ENCODE measurements at regions not wholly inside any gene's neighbourhood (a gene's known extent, or its start where the extent isn't known, plus 50 kb on each side); places are given as distances from the start of the nearest gene placed in this dataset.

GRCh38 chr3:6509576-6509975 is 351.3 kb upstream of the GRM7 start:
- TF ChIP-seq CTCF (conservative IDR thresholded peaks at IDR 0.05) (no peak), ZFX (IDR thresholded peaks at IDR 0.05) (no peak)
- no peak overlapping the region for H3K27ac ChIP-seq

GRCh38 chr3:6510713-6511112 is 350.2 kb upstream of the GRM7 start:
- TF ChIP-seq ZFX (IDR thresholded peaks at IDR 0.05) (no peak), CTCF (conservative IDR thresholded peaks at IDR 0.05) (no peak)
- no peak overlapping the region for H3K27ac ChIP-seq

- no peak overlapping the region for H3K27ac ChIP-seq
- no peak for TF ChIP-seq ZFX (IDR thresholded peaks at IDR 0.05)
- no peak for TF ChIP-seq CTCF (conservative IDR thresholded peaks at IDR 0.05)
Measured at GRCh38 chr3:6512172-6512800, 348.6 kb upstream of the GRM7 start.

GRCh38 chr3:6516143-6516542 is 344.8 kb upstream of the GRM7 start:
- H3K27ac ChIP-seq = no peak overlapping the region
- TF ChIP-seq ZFX (IDR thresholded peaks at IDR 0.05) (no peak), CTCF (conservative IDR thresholded peaks at IDR 0.05) (no peak)

- no peak for TF ChIP-seq CTCF (conservative IDR thresholded peaks at IDR 0.05)
- TF ChIP-seq ZFX (IDR thresholded peaks at IDR 0.05) = no peak
- H3K27ac ChIP-seq = no peak overlapping the region
Measured at GRCh38 chr3:6516694-6517093, 344.2 kb upstream of the GRM7 start.

- H3K27ac ChIP-seq = no peak overlapping the region
- TF ChIP-seq CTCF (conservative IDR thresholded peaks at IDR 0.05) = no peak
- no peak for TF ChIP-seq ZFX (IDR thresholded peaks at IDR 0.05)
Measured at GRCh38 chr3:6518709-6519345, 342.1 kb upstream of the GRM7 start.

GRCh38 chr3:6521369-6522113 is 339.4 kb upstream of the GRM7 start:
- H3K27ac ChIP-seq = no peak overlapping the region
- TF ChIP-seq CTCF (conservative IDR thresholded peaks at IDR 0.05) (no peak), ZFX (IDR thresholded peaks at IDR 0.05) (no peak)
